ENCODE measurements at regions not wholly inside any gene's neighbourhood (a gene's known extent, or its start where the extent isn't known, plus 50 kb on each side); places are given as distances from the start of the nearest gene placed in this dataset.

DNA sequence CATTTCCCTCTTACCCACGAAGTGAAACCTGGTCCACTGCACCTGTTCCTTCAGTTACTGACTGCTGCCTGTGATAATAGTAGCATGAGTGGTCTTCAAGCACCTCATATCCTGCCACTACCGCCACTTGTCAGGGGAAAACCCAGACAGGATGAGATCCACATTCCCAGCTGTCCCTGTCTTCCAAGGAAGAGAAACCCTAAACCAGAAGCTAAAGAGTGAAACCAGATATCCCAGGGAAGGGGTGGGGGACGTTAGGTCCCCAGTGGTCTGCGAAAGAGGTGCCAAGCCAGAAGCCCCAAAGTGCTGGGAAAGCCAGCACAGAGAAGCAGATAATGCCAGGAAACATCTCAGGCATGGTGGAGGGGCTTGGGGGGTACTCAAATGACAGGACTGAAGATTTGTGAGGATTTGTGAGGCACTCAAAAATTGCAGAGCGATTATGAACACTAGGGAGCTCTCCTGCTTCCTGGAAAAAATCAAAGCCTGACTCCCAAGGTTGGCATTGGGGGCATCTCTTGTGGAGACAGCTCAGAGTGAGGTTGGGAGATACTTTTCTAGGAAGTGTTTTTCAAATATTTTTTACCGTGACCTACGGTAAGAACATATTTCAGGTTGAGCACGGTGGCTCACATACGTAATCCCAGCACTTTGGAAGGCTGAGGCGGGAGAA lies 77.9 kb downstream of the TMEM30B start:
- TF ChIP-seq, protein P1, sequence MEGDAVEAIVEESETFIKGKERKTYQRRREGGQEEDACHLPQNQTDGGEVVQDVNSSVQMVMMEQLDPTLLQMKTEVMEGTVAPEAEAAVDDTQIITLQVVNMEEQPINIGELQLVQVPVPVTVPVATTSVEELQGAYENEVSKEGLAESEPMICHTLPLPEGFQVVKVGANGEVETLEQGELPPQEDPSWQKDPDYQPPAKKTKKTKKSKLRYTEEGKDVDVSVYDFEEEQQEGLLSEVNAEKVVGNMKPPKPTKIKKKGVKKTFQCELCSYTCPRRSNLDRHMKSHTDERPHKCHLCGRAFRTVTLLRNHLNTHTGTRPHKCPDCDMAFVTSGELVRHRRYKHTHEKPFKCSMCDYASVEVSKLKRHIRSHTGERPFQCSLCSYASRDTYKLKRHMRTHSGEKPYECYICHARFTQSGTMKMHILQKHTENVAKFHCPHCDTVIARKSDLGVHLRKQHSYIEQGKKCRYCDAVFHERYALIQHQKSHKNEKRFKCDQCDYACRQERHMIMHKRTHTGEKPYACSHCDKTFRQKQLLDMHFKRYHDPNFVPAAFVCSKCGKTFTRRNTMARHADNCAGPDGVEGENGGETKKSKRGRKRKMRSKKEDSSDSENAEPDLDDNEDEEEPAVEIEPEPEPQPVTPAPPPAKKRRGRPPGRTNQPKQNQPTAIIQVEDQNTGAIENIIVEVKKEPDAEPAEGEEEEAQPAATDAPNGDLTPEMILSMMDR (IDR thresholded peaks at IDR 0.05; ENCODE audit: unreplicated experiment) = no peak
- no peaks in the 10 kb centered on the region for H3K27me3 Mint-ChIP-seq (ENCODE audit: insufficient read depth, unreplicated experiment)
- H3K9me3 Mint-ChIP-seq (ENCODE audit: unreplicated experiment) = no peaks in the 10 kb centered on the region
- no peaks in the 10 kb centered on the region for H3K36me3 Mint-ChIP-seq (ENCODE audit: insufficient read depth, unreplicated experiment)
- H3K4me3 Mint-ChIP-seq (ENCODE audit: unreplicated experiment) = no peak overlapping the region
- peaks cover 5% of the 10 kb centered on the region for H3K4me1 Mint-ChIP-seq (ENCODE audit: insufficient read depth, unreplicated experiment)
- POLR2A ChIA-PET = no interaction called here
- no TSS peak for BruUV-seq (replicated peaks)
- no peak for DNase-seq (ENCODE audit: unreplicated experiment)
- intact Hi-C loops (cut with micrococcal nuclease) = no loop called here
- H3K27ac Mint-ChIP-seq (ENCODE audit: low read depth, unreplicated experiment) = no peak overlapping the region
- CTCF ChIA-PET = no interaction called here

DNA sequence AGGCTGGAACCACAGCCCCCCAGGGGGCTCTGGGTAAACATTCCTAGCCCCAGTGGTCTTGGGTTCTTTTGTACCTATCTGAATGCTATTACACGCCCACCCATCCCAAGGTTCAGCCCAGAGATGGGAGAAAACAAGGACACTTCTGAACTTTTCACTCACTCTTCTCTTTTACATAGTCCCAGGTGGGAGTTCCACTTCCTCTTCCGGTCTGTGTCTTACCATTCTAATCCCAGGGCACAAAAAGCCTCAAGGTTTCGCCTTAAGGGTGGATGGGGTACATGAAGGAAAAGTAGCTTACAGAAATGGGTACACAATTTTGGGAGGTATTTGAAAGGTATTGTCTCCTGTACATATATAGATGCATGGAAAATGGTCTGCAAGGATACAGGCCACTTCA lies 79.0 kb downstream of the TMEM30B start:
- H3K27ac Mint-ChIP-seq (ENCODE audit: low read depth, unreplicated experiment) = no peak overlapping the region
- H3K4me1 Mint-ChIP-seq (ENCODE audit: insufficient read depth, unreplicated experiment) = peaks cover 5% of the 10 kb centered on the region
- H3K4me3 Mint-ChIP-seq (ENCODE audit: unreplicated experiment) = no peak overlapping the region
- intact Hi-C loops (cut with micrococcal nuclease) = no loop called here
- TF ChIP-seq, protein P1 (IDR thresholded peaks at IDR 0.05; ENCODE audit: unreplicated experiment) = no peak
- DNase-seq (ENCODE audit: unreplicated experiment) = no peak
- no peaks in the 10 kb centered on the region for H3K9me3 Mint-ChIP-seq (ENCODE audit: unreplicated experiment)
- no TSS peak for BruUV-seq (replicated peaks)
- no peaks in the 10 kb centered on the region for H3K36me3 Mint-ChIP-seq (ENCODE audit: insufficient read depth, unreplicated experiment)
- ChIA-PET CTCF (interaction anchor here (0.7 kb wide), 1 partner anchor 246 kb away, joined by 4 read pairs; no protein-coding TSS in a partner anchor), POLR2A (no interaction called here)
- no peaks in the 10 kb centered on the region for H3K27me3 Mint-ChIP-seq (ENCODE audit: insufficient read depth, unreplicated experiment)

DNA sequence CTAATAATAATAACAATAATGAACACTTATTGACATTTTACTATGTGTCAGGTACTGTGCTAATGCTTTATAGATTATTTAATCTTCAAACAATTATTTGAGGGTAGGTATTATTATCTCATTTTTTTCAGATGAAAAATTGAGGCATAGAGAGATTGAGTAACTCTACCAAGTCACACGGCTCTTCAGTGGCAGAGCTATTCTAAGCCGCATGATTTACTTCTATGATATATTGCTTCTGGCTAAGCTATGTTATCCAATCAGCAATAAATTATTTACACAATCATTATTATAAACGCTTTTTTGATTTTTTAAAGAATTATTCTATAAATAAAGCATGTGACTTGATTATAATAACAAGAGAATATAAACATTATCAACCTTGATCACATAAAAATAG lies 80.0 kb downstream of the TMEM30B start:
- Mint-ChIP-seq H3K27me3 (ENCODE audit: insufficient read depth, unreplicated experiment) (no peaks in the 10 kb centered on the region), H3K36me3 (ENCODE audit: insufficient read depth, unreplicated experiment) (no peaks in the 10 kb centered on the region), H3K27ac (ENCODE audit: low read depth, unreplicated experiment) (no peak overlapping the region), H3K9me3 (ENCODE audit: unreplicated experiment) (no peaks in the 10 kb centered on the region), H3K4me3 (ENCODE audit: unreplicated experiment) (no peak overlapping the region), H3K4me1 (ENCODE audit: insufficient read depth, unreplicated experiment) (peaks cover 5% of the 10 kb centered on the region)
- TF ChIP-seq, protein P1 (IDR thresholded peaks at IDR 0.05; ENCODE audit: unreplicated experiment) = no peak
- ChIA-PET CTCF (no interaction called here), POLR2A (no interaction called here)
- no peak for DNase-seq (ENCODE audit: unreplicated experiment)
- intact Hi-C loops (cut with micrococcal nuclease) = no loop called here
- no TSS peak for BruUV-seq (replicated peaks)

- Mint-ChIP-seq H3K36me3 (ENCODE audit: insufficient read depth, unreplicated experiment) (no peaks in the 10 kb centered on the region), H3K27ac (ENCODE audit: low read depth, unreplicated experiment) (no peak overlapping the region), H3K27me3 (ENCODE audit: insufficient read depth, unreplicated experiment) (no peaks in the 10 kb centered on the region), H3K4me3 (ENCODE audit: unreplicated experiment) (no peak overlapping the region), H3K9me3 (ENCODE audit: unreplicated experiment) (no peaks in the 10 kb centered on the region), H3K4me1 (ENCODE audit: insufficient read depth, unreplicated experiment) (no peaks in the 10 kb centered on the region)
- POLR2A ChIA-PET = interaction anchor here (0.6 kb wide), 1 partner anchor 506 kb away, joined by 3 read pairs; no protein-coding TSS in a partner anchor
- intact Hi-C loops (cut with micrococcal nuclease) = loop anchor here (2.0 to 10.0 kb wide), 4 partner anchors 55 to 543 kb away; partner anchors contain the start of genes SIX4, SLC38A6 and TRMT5
- no peak for DNase-seq (ENCODE audit: unreplicated experiment)
- BruUV-seq (replicated peaks) = no TSS peak
- CTCF ChIA-PET = interaction anchor here (0.7 to 0.8 kb wide), 3 partner anchors 9 to 160 kb away, joined by 3 read pairs; no protein-coding TSS in a partner anchor
- TF ChIP-seq, protein P1 (IDR thresholded peaks at IDR 0.05; ENCODE audit: unreplicated experiment) = no peak
Measured at GRCh38 chr14:61197416-61197815, 83.7 kb downstream of the TMEM30B start.

Measured in MCF 10A (cell line).